ENCODE measurements at regions not wholly inside any gene's neighbourhood (a gene's known extent, or its start where the extent isn't known, plus 50 kb on each side); places are given as distances from the start of the nearest gene placed in this dataset.

DNA sequence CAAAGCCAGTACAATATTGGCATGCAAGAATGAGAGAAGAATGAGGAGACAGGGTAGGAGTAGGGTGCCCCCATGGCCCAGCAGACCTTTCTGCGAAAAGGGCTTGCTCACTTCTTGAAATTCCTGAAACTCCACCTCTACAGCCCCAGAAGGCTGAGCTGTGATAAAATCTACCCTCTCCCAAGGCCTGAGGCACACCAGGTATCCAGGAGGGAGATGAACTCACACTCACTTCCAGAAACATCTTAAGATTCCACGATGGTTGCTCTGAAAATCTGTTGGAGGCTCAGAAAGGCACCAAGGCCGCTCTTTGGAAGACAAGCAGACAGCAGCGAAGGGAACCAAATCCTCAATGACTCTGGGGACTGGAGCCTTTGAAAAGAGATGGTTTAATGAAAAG, 297.5 kb downstream of the UACA start:
- no peaks in the 10 kb centered on the region for H3K9me3 ChIP-seq (ENCODE audit: control insufficient read depth, insufficient read depth, low read depth, low read length)
- no peak overlapping the region for H3K4me3 ChIP-seq (replicated peaks in 1 of 4; ENCODE audit: control extremely low read depth in 1 of 4, insufficient read depth in 1 of 4, low read depth in 3 of 4, low read length in 4 of 4)
- no peak overlapping the region for H2AFZ ChIP-seq (ENCODE audit: low read length)
- no peak overlapping the region for H3K4me2 ChIP-seq (ENCODE audit: extremely low read depth, insufficient read depth, low read length)
- H3K79me2 ChIP-seq (ENCODE audit: control insufficient read depth, insufficient read depth, low read length): no peaks in the 10 kb centered on the region
- H3K4me1 ChIP-seq (ENCODE audit: control insufficient read depth, extremely low read depth, insufficient read depth, low read length): no peaks in the 10 kb centered on the region
- no peak overlapping the region for H3K27ac ChIP-seq (ENCODE audit: insufficient read depth, low read length)
- DNase-seq (ENCODE audit: low read depth in 2 of 2): no peak
- H3K36me3 ChIP-seq (ENCODE audit: control insufficient read depth, insufficient read depth, low read length): no peaks in the 10 kb centered on the region
- no peak overlapping the region for H3K9ac ChIP-seq (ENCODE audit: insufficient read depth, low read length)
- H4K20me1 ChIP-seq (ENCODE audit: control insufficient read depth, extremely low read depth, insufficient read depth, low read length): no peaks in the 10 kb centered on the region
- H3K27me3 ChIP-seq (ENCODE audit: control insufficient read depth, insufficient read depth, low read length): peaks cover 34% of the 10 kb centered on the region
- TF ChIP-seq EZH2 (IDR thresholded peaks at IDR 0.05; ENCODE audit: low read length, missing control alignments): no peak
- TF ChIP-seq, protein P1, sequence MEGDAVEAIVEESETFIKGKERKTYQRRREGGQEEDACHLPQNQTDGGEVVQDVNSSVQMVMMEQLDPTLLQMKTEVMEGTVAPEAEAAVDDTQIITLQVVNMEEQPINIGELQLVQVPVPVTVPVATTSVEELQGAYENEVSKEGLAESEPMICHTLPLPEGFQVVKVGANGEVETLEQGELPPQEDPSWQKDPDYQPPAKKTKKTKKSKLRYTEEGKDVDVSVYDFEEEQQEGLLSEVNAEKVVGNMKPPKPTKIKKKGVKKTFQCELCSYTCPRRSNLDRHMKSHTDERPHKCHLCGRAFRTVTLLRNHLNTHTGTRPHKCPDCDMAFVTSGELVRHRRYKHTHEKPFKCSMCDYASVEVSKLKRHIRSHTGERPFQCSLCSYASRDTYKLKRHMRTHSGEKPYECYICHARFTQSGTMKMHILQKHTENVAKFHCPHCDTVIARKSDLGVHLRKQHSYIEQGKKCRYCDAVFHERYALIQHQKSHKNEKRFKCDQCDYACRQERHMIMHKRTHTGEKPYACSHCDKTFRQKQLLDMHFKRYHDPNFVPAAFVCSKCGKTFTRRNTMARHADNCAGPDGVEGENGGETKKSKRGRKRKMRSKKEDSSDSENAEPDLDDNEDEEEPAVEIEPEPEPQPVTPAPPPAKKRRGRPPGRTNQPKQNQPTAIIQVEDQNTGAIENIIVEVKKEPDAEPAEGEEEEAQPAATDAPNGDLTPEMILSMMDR (conservative IDR thresholded peaks at IDR 0.05 in 1 of 2, IDR thresholded peaks at IDR 0.05 in 1 of 2; ENCODE audit: low read depth in 1 of 2, low read length in 2 of 2): no peak

- H4K20me1 ChIP-seq (ENCODE audit: control insufficient read depth, extremely low read depth, insufficient read depth, low read length): no peaks in the 10 kb centered on the region
- H3K4me2 ChIP-seq (ENCODE audit: extremely low read depth, insufficient read depth, low read length): no peak overlapping the region
- peaks cover 2% of the 10 kb centered on the region for H3K4me1 ChIP-seq (ENCODE audit: control insufficient read depth, extremely low read depth, insufficient read depth, low read length)
- TF ChIP-seq, protein P1 (conservative IDR thresholded peaks at IDR 0.05 in 1 of 2, IDR thresholded peaks at IDR 0.05 in 1 of 2; ENCODE audit: low read depth in 1 of 2, low read length in 2 of 2): no peak
- TF ChIP-seq EZH2 (IDR thresholded peaks at IDR 0.05; ENCODE audit: low read length, missing control alignments): no peak
- H3K27ac ChIP-seq (ENCODE audit: insufficient read depth, low read length): no peak overlapping the region
- H2AFZ ChIP-seq (ENCODE audit: low read length): no peak overlapping the region
- no peaks in the 10 kb centered on the region for H3K36me3 ChIP-seq (ENCODE audit: control insufficient read depth, insufficient read depth, low read length)
- H3K9ac ChIP-seq (ENCODE audit: insufficient read depth, low read length): no peak overlapping the region
- no peaks in the 10 kb centered on the region for H3K9me3 ChIP-seq (ENCODE audit: control insufficient read depth, insufficient read depth, low read depth, low read length)
- no peaks in the 10 kb centered on the region for H3K79me2 ChIP-seq (ENCODE audit: control insufficient read depth, insufficient read depth, low read length)
- H3K27me3 ChIP-seq (ENCODE audit: control insufficient read depth, insufficient read depth, low read length): peaks cover 24% of the 10 kb centered on the region
- no peak overlapping the region for H3K4me3 ChIP-seq (replicated peaks in 1 of 4; ENCODE audit: control extremely low read depth in 1 of 4, insufficient read depth in 1 of 4, low read depth in 3 of 4, low read length in 4 of 4)
- DNase-seq (ENCODE audit: low read depth in 2 of 2): no peak
Measured at GRCh38 chr15:70463453-70463834, 299.9 kb downstream of the UACA start.

GRCh38 chr15:70461992-70462391, 301.4 kb downstream of the UACA start:
- peaks cover 2% of the 10 kb centered on the region for H3K4me1 ChIP-seq (ENCODE audit: control insufficient read depth, extremely low read depth, insufficient read depth, low read length)
- TF ChIP-seq, protein P1 (conservative IDR thresholded peaks at IDR 0.05 in 1 of 2, IDR thresholded peaks at IDR 0.05 in 1 of 2; ENCODE audit: low read depth in 1 of 2, low read length in 2 of 2): no peak
- TF ChIP-seq EZH2 (IDR thresholded peaks at IDR 0.05; ENCODE audit: low read length, missing control alignments): no peak
- H3K9ac ChIP-seq (ENCODE audit: insufficient read depth, low read length): no peak overlapping the region
- H3K36me3 ChIP-seq (ENCODE audit: control insufficient read depth, insufficient read depth, low read length): no peaks in the 10 kb centered on the region
- H3K4me2 ChIP-seq (ENCODE audit: extremely low read depth, insufficient read depth, low read length): no peak overlapping the region
- no peaks in the 10 kb centered on the region for H3K9me3 ChIP-seq (ENCODE audit: control insufficient read depth, insufficient read depth, low read depth, low read length)
- H4K20me1 ChIP-seq (ENCODE audit: control insufficient read depth, extremely low read depth, insufficient read depth, low read length): no peaks in the 10 kb centered on the region
- no peak for DNase-seq (ENCODE audit: low read depth in 2 of 2)
- no peak overlapping the region for H3K27ac ChIP-seq (ENCODE audit: insufficient read depth, low read length)
- H2AFZ ChIP-seq (ENCODE audit: low read length): no peak overlapping the region
- peaks cover 24% of the 10 kb centered on the region for H3K27me3 ChIP-seq (ENCODE audit: control insufficient read depth, insufficient read depth, low read length)
- H3K79me2 ChIP-seq (ENCODE audit: control insufficient read depth, insufficient read depth, low read length): no peaks in the 10 kb centered on the region
- no peak overlapping the region for H3K4me3 ChIP-seq (replicated peaks in 1 of 4; ENCODE audit: control extremely low read depth in 1 of 4, insufficient read depth in 1 of 4, low read depth in 3 of 4, low read length in 4 of 4)
